Endodermal cell (in vitro differentiated cells): ENCODE measurements at regions not wholly inside any gene's neighbourhood (a gene's known extent, or its start where the extent isn't known, plus 50 kb on each side); places are given as distances from the start of the nearest gene placed in this dataset.
"Not testable (repeated sequence)": the region's sequence is repeated elsewhere in the genome, so short reads cannot be mapped to it uniquely, and the experiment has no call there.

Experiments used
- DNase-seq: peaks from one replicate; pipeline ENCODE4 v3.0.0-alpha.2; 2017
- H3K27ac ChIP-seq: 2 replicates; pipeline ENCODE4 v1.5.1; 2013; ENCODE audit warnings: mild to moderate bottlenecking, low read depth, low read length, moderate library complexity
- H3K27me3 ChIP-seq: 2 replicates; pipeline ENCODE4 v1.6.1; 2013; ENCODE audit warnings: mild to moderate bottlenecking, low read length, moderate library complexity; ENCODE audit not compliant: insufficient read depth, control insufficient read depth, poor library complexity, severe bottlenecking
- H3K36me3 ChIP-seq: 2 replicates; pipeline ENCODE4 v1.7.0; 2013; ENCODE audit warnings: mild to moderate bottlenecking, low read length, moderate library complexity; ENCODE audit not compliant: control insufficient read depth, insufficient read depth
- H3K4me1 ChIP-seq: one replicate; pipeline ENCODE4 v1.7.0; 2013; ENCODE audit warnings: low read length; ENCODE audit not compliant: control insufficient read depth, insufficient read depth
- H3K4me3 ChIP-seq: 2 replicates; pipeline ENCODE4 v1.5.1; 2013; ENCODE audit warnings: mild to moderate bottlenecking, low read length, moderate library complexity
- H3K9ac ChIP-seq: 2 replicates; pipeline ENCODE4 v1.6.1; 2013; ENCODE audit warnings: mild to moderate bottlenecking, low read length, moderate library complexity; ENCODE audit not compliant: poor library complexity, severe bottlenecking; ENCODE audit errors: extremely low read depth
- H3K9me3 ChIP-seq: 2 replicates; pipeline ENCODE4 v1.6.1; 2013; ENCODE audit warnings: mild to moderate bottlenecking, low read length, moderate library complexity; ENCODE audit not compliant: control insufficient read depth
- H3K27ac Mint-ChIP-seq: 2 replicates; pipeline ENCODE4 v1.8.0; 2020; ENCODE audit warnings: mixed read lengths
- H3K27me3 Mint-ChIP-seq: 2 replicates; pipeline ENCODE4 v1.8.0; 2021; ENCODE audit warnings: mild to moderate bottlenecking, mixed read lengths; ENCODE audit not compliant: insufficient read depth
- H3K36me3 Mint-ChIP-seq: 2 replicates; pipeline ENCODE4 v1.8.0; 2020; ENCODE audit warnings: low read depth, mixed read lengths
- H3K4me1 Mint-ChIP-seq: 2 replicates; pipeline ENCODE4 v1.8.0; 2020; ENCODE audit warnings: mixed read lengths
- H3K4me3 Mint-ChIP-seq: 2 replicates; pipeline ENCODE4 v1.8.0; 2020; ENCODE audit warnings: mild to moderate bottlenecking, moderate library complexity, mixed read lengths
- H3K9me3 Mint-ChIP-seq: 2 replicates; pipeline ENCODE4 v1.8.0; 2020; ENCODE audit warnings: mild to moderate bottlenecking, mixed read lengths
- WGBS, 2 experiments: methylation state at CpG; one replicate each; pipeline versions ENCODE4 v1.1.5 to v1.1.7; 2013; ENCODE audit warnings: missing lambda C conversion rate in 2 of 2, mixed read lengths in 1 of 2; ENCODE audit not compliant: insufficient coverage in 1 of 2, insufficient read length in 1 of 2; 5-methylcytosine and 5-hydroxymethylcytosine counted together
- TF ChIP-seq, protein P1 (sequence below): fragments of 200-600 bp; sonication (generic); conservative IDR thresholded peaks from 2 replicates; pipeline ENCODE4 v1.5.0; 2021; ENCODE audit warnings: antibody characterized with exemption, mild to moderate bottlenecking

- no peak for DNase-seq
- H3K4me3 Mint-ChIP-seq = no peak overlapping the region
- no peaks in the 10 kb centered on the region for H3K36me3 Mint-ChIP-seq
- no peaks in the 10 kb centered on the region for H3K36me3 ChIP-seq
- H3K4me1 Mint-ChIP-seq = no peaks in the 10 kb centered on the region
- peaks cover 26% of the 10 kb centered on the region for H3K27me3 Mint-ChIP-seq
- no peaks in the 10 kb centered on the region for H3K4me1 ChIP-seq
- peaks cover 5% of the 10 kb centered on the region for H3K9me3 Mint-ChIP-seq
- no peaks in the 10 kb centered on the region for H3K27me3 ChIP-seq
- TF ChIP-seq, protein P1, sequence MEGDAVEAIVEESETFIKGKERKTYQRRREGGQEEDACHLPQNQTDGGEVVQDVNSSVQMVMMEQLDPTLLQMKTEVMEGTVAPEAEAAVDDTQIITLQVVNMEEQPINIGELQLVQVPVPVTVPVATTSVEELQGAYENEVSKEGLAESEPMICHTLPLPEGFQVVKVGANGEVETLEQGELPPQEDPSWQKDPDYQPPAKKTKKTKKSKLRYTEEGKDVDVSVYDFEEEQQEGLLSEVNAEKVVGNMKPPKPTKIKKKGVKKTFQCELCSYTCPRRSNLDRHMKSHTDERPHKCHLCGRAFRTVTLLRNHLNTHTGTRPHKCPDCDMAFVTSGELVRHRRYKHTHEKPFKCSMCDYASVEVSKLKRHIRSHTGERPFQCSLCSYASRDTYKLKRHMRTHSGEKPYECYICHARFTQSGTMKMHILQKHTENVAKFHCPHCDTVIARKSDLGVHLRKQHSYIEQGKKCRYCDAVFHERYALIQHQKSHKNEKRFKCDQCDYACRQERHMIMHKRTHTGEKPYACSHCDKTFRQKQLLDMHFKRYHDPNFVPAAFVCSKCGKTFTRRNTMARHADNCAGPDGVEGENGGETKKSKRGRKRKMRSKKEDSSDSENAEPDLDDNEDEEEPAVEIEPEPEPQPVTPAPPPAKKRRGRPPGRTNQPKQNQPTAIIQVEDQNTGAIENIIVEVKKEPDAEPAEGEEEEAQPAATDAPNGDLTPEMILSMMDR = no peak
- no peak overlapping the region for H3K9ac ChIP-seq
- H3K27ac Mint-ChIP-seq = no peak overlapping the region
- WGBS, 2 experiments = 80 to 83% methylated on average over 1 to 4 of the region's 4 CpGs
- no peak overlapping the region for H3K4me3 ChIP-seq
- no peaks in the 10 kb centered on the region for H3K9me3 ChIP-seq
- no peak overlapping the region for H3K27ac ChIP-seq
Observed at GRCh38 chr12:131196220-131196619, 242.5 kb downstream of the ADGRD1 start.

- Histone ChIP-seq H3K9ac (no peak overlapping the region), H3K36me3 (no peaks in the 10 kb centered on the region), H3K27ac (no peak overlapping the region), H3K27me3 (no peaks in the 10 kb centered on the region), H3K9me3 (no peaks in the 10 kb centered on the region), H3K4me1 (no peaks in the 10 kb centered on the region), H3K4me3 (no peak overlapping the region)
- 91 to 97% methylated on average over 7 of the region's 7 CpGs for WGBS, 2 experiments
- H3K27me3 Mint-ChIP-seq = peaks cover 20% of the 10 kb centered on the region
- H3K27ac Mint-ChIP-seq = no peak overlapping the region
- no peaks in the 10 kb centered on the region for H3K4me1 Mint-ChIP-seq
- H3K9me3 Mint-ChIP-seq = peaks cover 5% of the 10 kb centered on the region
- DNase-seq = no peak
- H3K4me3 Mint-ChIP-seq = no peak overlapping the region
- H3K36me3 Mint-ChIP-seq = no peaks in the 10 kb centered on the region
- TF ChIP-seq, protein P1 = no peak
Observed at GRCh38 chr12:131197490-131197889, 243.8 kb downstream of the ADGRD1 start.

GRCh38 chr12:131199221-131199620 is 245.5 kb downstream of the ADGRD1 start:
- Histone ChIP-seq H3K27me3 (no peaks in the 10 kb centered on the region), H3K4me1 (no peaks in the 10 kb centered on the region), H3K36me3 (no peaks in the 10 kb centered on the region), H3K4me3 (no peak overlapping the region), H3K27ac (no peak overlapping the region), H3K9ac (no peak overlapping the region), H3K9me3 (no peaks in the 10 kb centered on the region)
- DNase-seq = no peak
- TF ChIP-seq, protein P1 = no peak
- Mint-ChIP-seq H3K27ac (no peak overlapping the region), H3K4me3 (no peak overlapping the region), H3K9me3 (no peaks in the 10 kb centered on the region), H3K27me3 (peaks cover 11% of the 10 kb centered on the region), H3K4me1 (no peaks in the 10 kb centered on the region), H3K36me3 (no peaks in the 10 kb centered on the region)
- 72 to 78% methylated on average over 3 of the region's 3 CpGs for WGBS, 2 experiments

DNA sequence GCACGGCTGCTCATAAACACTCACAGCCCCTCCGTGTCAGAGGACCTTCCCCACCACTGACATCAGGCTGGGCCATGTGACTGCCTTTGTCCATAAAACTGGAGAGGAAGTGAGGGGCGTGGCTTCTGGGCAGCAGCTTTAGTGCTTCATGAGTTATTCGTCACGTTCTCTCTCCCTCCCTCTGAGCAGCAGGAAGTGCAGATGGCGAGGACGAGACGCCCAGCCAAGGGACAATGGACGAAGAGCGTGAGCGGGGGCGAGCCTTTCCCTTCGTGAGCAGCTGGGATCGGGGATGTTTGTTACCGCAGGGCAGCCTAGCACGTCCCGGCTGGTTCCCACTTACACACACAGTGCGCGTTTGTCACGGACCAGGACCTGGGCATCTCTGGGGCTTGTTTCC is 248.2 kb downstream of the ADGRD1 start:
- H3K27me3 Mint-ChIP-seq, H3K36me3 Mint-ChIP-seq, H3K4me3 ChIP-seq, H3K9me3 Mint-ChIP-seq, H3K36me3 ChIP-seq, H3K9me3 ChIP-seq, H3K4me1 ChIP-seq, H3K27ac Mint-ChIP-seq, H3K27me3 ChIP-seq, H3K27ac ChIP-seq, H3K4me1 Mint-ChIP-seq, H3K4me3 Mint-ChIP-seq, H3K9ac ChIP-seq, DNase-seq: not testable (repeated sequence)
- no CpG with 5 or more reads among the region's 20 CpGs for WGBS, 2 experiments
